SK-N-MC (cell line): ENCODE measurements at regions not wholly inside any gene's neighbourhood (a gene's known extent, or its start where the extent isn't known, plus 50 kb on each side); places are given as distances from the start of the nearest gene placed in this dataset.

ENCODE experiments used
- EZH2 ChIP-seq: fragments of 200-600 bp; sonication (generic); IDR thresholded peaks from one replicate; pipeline ENCODE4 v1.6.1; 2017; ENCODE audit warnings: antibody characterized with exemption
- POLR2AphosphoS5 ChIP-seq: IDR thresholded peaks from 2 replicates; pipeline ENCODE4 v1.6.1; 2012; ENCODE audit warnings: mild to moderate bottlenecking, low read depth, low read length, borderline replicate concordance

- TF ChIP-seq EZH2 (no peak), POLR2AphosphoS5 (no peak)
These were observed 468.4 kb downstream of the FOXO1 start for GRCh38 chr13:40197936-40198595.
